Liver (tissue), 3 donors: ENCODE measurements at regions not wholly inside any gene's neighbourhood (a gene's known extent, or its start where the extent isn't known, plus 50 kb on each side); places are given as distances from the start of the nearest gene placed in this dataset.

Experiments
- GABPA ChIP-seq, 2 donors: IDR thresholded peaks in 1 of 2; conservative IDR thresholded peaks in 1 of 2; 2 replicates each; pipeline ENCODE4 v1.6.1; 2016; ENCODE audit warnings: antibody characterized with exemption in 2 of 2, mild to moderate bottlenecking in 1 of 2, moderate library complexity in 1 of 2
- MAX ChIP-seq: IDR thresholded peaks from 2 replicates; pipeline ENCODE4 v1.6.1; 2016; ENCODE audit warnings: antibody characterized with exemption
- RAD21 ChIP-seq, 2 donors: IDR thresholded peaks; 2 replicates each; pipeline ENCODE4 v1.6.1; 2016; ENCODE audit warnings: antibody characterized with exemption in 2 of 2, mild to moderate bottlenecking in 2 of 2
- RXRA ChIP-seq, 2 donors: IDR thresholded peaks; 2 replicates each; pipeline ENCODE4 v1.6.1; 2017 to 2018; ENCODE audit warnings: antibody characterized with exemption in 2 of 2, mild to moderate bottlenecking in 1 of 2
- SP1 ChIP-seq: IDR thresholded peaks from 2 replicates; pipeline ENCODE4 v1.6.1; 2018; ENCODE audit warnings: antibody characterized with exemption, mild to moderate bottlenecking
- TAF1 ChIP-seq: conservative IDR thresholded peaks from 2 replicates; pipeline ENCODE4 v1.6.1; 2016; ENCODE audit warnings: antibody characterized with exemption, mild to moderate bottlenecking
- TF ChIP-seq, protein P1 (sequence below): fragments of 150-350 bp; IDR thresholded peaks from 2 replicates; pipeline ENCODE4 v1.5.1; 2017; ENCODE audit warnings: improper control_type of control experiment, low read depth, low read length; ENCODE audit not compliant: missing input control
- donor health status: healthy.
- donor health status: healthy.

DNA sequence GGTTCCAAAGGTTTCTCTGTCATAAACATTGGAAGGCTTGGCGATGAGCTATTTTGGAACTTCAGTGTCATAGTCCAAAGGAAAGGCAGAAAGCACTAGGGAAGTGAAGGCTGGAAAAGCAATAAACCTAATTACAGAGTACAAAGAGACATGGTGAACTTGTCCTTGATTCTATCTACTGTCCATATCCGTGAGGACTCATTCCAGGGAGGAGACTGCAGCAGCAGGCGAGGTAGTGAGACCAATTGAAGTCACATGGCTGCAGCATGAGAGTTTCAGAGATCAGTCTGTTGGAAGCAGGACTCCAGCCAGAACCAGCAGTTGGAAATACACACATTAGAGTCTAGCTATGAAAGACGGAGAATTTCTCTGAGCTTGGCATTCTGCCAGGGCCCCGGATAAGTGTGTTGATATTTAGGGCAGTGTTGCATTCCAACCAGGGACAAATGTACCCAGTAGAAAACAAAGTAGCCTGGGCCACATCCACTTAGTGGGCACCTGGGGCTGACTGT lies 54.1 kb upstream of the ARHGAP42 start:
- TF ChIP-seq, protein P1, sequence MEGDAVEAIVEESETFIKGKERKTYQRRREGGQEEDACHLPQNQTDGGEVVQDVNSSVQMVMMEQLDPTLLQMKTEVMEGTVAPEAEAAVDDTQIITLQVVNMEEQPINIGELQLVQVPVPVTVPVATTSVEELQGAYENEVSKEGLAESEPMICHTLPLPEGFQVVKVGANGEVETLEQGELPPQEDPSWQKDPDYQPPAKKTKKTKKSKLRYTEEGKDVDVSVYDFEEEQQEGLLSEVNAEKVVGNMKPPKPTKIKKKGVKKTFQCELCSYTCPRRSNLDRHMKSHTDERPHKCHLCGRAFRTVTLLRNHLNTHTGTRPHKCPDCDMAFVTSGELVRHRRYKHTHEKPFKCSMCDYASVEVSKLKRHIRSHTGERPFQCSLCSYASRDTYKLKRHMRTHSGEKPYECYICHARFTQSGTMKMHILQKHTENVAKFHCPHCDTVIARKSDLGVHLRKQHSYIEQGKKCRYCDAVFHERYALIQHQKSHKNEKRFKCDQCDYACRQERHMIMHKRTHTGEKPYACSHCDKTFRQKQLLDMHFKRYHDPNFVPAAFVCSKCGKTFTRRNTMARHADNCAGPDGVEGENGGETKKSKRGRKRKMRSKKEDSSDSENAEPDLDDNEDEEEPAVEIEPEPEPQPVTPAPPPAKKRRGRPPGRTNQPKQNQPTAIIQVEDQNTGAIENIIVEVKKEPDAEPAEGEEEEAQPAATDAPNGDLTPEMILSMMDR = no peak
- TF ChIP-seq TAF1 (peak; percentile 16), SP1 (peak; percentile 95), RAD21 (IDR thresholded peaks at IDR 0.05) (peak; percentile 38 to 46), MAX (peak; percentile 77), GABPA (IDR thresholded peaks at IDR 0.05 in 1 of 2, conservative IDR thresholded peaks at IDR 0.05 in 1 of 2) (peak in 1 of 2 donors; percentile 30), RXRA (IDR thresholded peaks at IDR 0.05) (peak; percentile 73 to 79)
